Duodenal mucosa (tissue), 2 donors: ENCODE measurements at regions not wholly inside any gene's neighbourhood (a gene's known extent, or its start where the extent isn't known, plus 50 kb on each side); places are given as distances from the start of the nearest gene placed in this dataset.

ENCODE experiments used
- H3K27ac ChIP-seq: one replicate; pipeline ENCODE4 v1.7.0; 2013; ENCODE audit warnings: low read depth, low read length
- H3K27me3 ChIP-seq, 2 donors: one replicate each; pipeline ENCODE4 v1.7.0; 2013; ENCODE audit warnings: low read length in 2 of 2, control low read depth in 1 of 2; ENCODE audit not compliant: insufficient read depth in 2 of 2, control insufficient read depth in 1 of 2
- H3K36me3 ChIP-seq, 2 donors: one replicate each; pipeline ENCODE4 v1.7.0; 2013; ENCODE audit warnings: low read length in 2 of 2, control low read depth in 1 of 2; ENCODE audit not compliant: insufficient read depth in 2 of 2, control insufficient read depth in 1 of 2
- H3K4me1 ChIP-seq, 2 donors: one replicate each; pipeline ENCODE4 v1.7.0; 2013; ENCODE audit warnings: low read length in 2 of 2, control low read depth in 1 of 2; ENCODE audit not compliant: insufficient read depth in 2 of 2, control insufficient read depth in 1 of 2
- H3K4me3 ChIP-seq, 2 donors: one replicate each; pipeline ENCODE4 v1.7.0; 2013; ENCODE audit warnings: low read length in 2 of 2, low read depth in 1 of 2
- H3K9ac ChIP-seq, 2 donors: one replicate each; pipeline ENCODE4 v1.7.0; 2013; ENCODE audit warnings: low read length in 2 of 2, low read depth in 1 of 2
- H3K9me3 ChIP-seq, 2 donors: one replicate each; pipeline ENCODE4 v1.7.0; 2013; ENCODE audit warnings: low read length in 2 of 2, control low read depth in 1 of 2; ENCODE audit not compliant: control insufficient read depth in 1 of 2

DNA sequence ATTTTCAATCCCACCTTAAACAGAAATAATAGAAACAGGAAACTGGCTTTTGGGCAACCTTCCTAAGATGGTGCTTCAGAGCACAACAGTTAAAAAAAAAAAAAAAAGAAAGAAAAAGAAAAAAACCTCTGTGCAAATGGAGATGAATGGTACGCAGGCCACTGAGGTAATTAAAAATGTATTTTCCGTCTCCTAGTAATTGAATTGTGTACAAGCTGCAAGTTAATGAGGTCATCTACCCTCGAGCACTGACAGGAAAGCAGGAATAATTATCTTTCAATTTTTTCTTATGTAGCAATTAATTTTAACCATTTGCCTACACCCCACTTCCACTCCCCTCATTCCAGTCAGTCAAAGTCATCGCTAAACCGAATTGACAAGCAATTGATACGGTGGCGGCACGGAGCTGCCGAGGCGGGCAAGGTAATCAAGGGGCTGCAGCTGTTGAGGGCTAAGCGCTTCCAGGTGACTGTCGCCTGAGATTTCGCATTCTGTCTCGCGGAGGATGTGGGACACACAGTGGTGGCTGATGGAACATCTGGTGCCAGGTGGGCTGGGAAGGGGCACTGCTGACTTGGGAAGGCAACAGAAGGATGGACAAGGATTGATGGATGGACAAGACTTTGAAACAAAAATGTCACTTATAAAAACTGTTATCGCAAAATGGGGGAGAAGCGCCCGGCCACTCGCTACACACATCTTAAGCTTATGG, 109.4 kb downstream of the RCN1 start:
- Histone ChIP-seq H3K27me3 (peaks cover 0 to 5% of the 10 kb centered on the region in 2 donors), H3K36me3 (no peaks in the 10 kb centered on the region), H3K9ac (no peak overlapping the region), H3K9me3 (no peaks in the 10 kb centered on the region), H3K4me1 (no peaks in the 10 kb centered on the region), H3K27ac (no peak overlapping the region), H3K4me3 (no peak overlapping the region)

DNA sequence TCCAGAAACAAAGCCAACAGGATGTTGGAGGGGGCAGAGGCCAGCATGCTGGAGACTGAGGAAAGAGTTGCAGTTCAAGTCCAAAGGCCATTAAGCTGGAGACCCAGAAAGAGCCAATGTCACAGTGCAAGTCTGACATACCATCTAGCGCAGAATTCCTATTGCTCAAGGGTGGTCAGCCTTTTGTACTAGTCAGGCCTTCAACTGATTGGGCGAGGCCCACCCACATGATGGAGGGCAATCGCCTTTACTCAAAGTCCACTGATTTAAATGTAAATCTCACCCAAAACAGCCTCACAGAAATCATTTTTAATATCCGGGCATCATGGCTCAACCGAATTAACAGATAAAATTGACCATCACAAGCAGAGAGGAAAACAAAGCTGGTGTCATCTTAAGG, 113.9 kb downstream of the RCN1 start:
- Histone ChIP-seq H3K36me3 (no peaks in the 10 kb centered on the region), H3K27ac (no peak overlapping the region), H3K4me3 (no peak overlapping the region), H3K9me3 (no peaks in the 10 kb centered on the region), H3K9ac (no peak overlapping the region), H3K4me1 (no peaks in the 10 kb centered on the region), H3K27me3 (no peaks in the 10 kb centered on the region)

GRCh38 chr11:32210556-32210955, 119.7 kb downstream of the RCN1 start:
- no peaks in the 10 kb centered on the region for H3K27me3 ChIP-seq
- no peaks in the 10 kb centered on the region for H3K4me1 ChIP-seq
- no peaks in the 10 kb centered on the region for H3K9me3 ChIP-seq
- no peak overlapping the region for H3K27ac ChIP-seq
- H3K9ac ChIP-seq, result no peak overlapping the region
- no peak overlapping the region for H3K4me3 ChIP-seq
- H3K36me3 ChIP-seq, result no peaks in the 10 kb centered on the region

DNA sequence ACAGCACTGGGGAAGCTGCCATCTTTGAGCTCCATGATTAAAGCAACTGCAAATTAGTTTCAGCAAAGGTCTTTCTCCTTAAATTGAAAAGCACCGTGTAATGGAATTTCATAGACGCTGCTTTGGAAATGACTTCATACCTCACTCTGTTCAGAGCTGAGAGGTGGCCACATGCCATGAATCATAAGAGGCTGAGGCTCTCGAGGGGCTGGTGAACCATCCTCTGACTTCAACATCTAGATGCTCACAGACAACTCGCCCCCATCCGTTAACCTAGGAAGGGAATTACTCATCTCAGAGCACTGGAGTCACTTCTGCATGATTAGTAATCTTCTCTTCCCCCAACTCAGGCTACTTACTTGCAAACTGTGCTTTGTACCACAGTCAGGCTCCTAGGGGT, 122.3 kb downstream of the RCN1 start:
- Histone ChIP-seq H3K27ac (no peak overlapping the region), H3K4me1 (no peaks in the 10 kb centered on the region), H3K36me3 (no peaks in the 10 kb centered on the region)

DNA sequence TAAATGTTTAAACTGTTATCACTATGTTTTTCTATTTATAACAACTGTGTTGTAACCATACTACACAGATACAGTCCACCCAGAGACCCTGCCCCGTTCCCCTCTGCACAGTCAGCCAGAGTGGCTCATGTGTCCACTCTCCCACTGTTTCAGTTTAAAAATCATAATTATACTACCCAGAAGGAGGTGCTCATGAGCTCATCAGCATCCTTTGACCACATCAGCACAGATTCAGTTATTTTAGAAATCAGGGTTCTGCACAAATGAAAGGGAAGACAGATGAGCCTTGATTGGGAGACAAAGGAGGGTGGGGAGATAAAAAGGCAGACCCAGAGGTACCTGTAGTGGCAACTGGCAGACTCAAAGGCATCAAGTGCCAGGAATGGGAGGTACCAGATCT, 124.3 kb downstream of the RCN1 start:
- Histone ChIP-seq H3K27me3 (no peaks in the 10 kb centered on the region), H3K36me3 (no peaks in the 10 kb centered on the region), H3K9ac (no peak overlapping the region)

More for the DNA sequence above, 122.3 kb downstream of the RCN1 start:
- H3K4me3 ChIP-seq, result no peak overlapping the region
- no peak overlapping the region for H3K9ac ChIP-seq
- no peaks in the 10 kb centered on the region for H3K27me3 ChIP-seq
- H3K9me3 ChIP-seq, result no peaks in the 10 kb centered on the region

GRCh38 chr11:32216749-32217148, 125.9 kb downstream of the RCN1 start:
- Histone ChIP-seq H3K36me3 (no peaks in the 10 kb centered on the region), H3K27ac (no peak overlapping the region), H3K9ac (no peak overlapping the region), H3K4me3 (no peak overlapping the region), H3K9me3 (no peaks in the 10 kb centered on the region), H3K4me1 (no peaks in the 10 kb centered on the region), H3K27me3 (no peaks in the 10 kb centered on the region)

More for the DNA sequence above, 124.3 kb downstream of the RCN1 start:
- Histone ChIP-seq H3K9me3 (no peaks in the 10 kb centered on the region), H3K4me3 (no peak overlapping the region), H3K27ac (no peak overlapping the region), H3K4me1 (no peaks in the 10 kb centered on the region)

GRCh38 chr11:32219320-32219719, 128.4 kb downstream of the RCN1 start:
- Histone ChIP-seq H3K4me3 (no peak overlapping the region), H3K27ac (no peak overlapping the region), H3K9me3 (no peaks in the 10 kb centered on the region), H3K4me1 (no peaks in the 10 kb centered on the region), H3K36me3 (no peaks in the 10 kb centered on the region), H3K27me3 (no peaks in the 10 kb centered on the region), H3K9ac (no peak overlapping the region)

DNA sequence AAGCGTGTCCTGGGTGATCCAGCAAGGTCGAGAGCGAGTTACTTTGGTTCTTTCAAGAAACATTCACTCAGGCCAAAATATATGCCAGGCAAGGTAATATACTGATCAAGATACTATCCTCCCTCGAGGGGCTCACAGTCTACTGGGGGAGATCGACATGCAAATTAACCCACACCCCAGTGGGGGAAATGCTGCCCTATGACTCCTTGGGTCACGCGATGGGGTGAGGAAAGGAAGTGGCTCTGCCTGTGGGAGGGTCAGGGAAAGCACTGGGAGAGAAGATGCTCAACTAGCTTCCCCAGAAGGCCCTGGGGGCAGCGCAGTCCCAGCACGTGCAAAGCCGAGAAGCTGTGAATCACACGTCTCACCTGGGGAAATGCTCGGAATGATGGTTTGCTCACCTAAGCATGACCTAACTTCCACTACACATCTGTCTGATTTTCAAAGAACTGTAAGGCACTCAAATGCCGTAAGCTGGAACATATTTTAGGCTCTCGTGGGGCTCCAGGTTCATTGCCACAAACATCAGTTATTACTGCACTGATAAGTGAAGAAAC, 130.7 kb downstream of the RCN1 start:
- no peak overlapping the region for H3K4me3 ChIP-seq
- no peaks in the 10 kb centered on the region for H3K4me1 ChIP-seq
- H3K27me3 ChIP-seq, result no peaks in the 10 kb centered on the region
- H3K36me3 ChIP-seq, result no peaks in the 10 kb centered on the region
- no peaks in the 10 kb centered on the region for H3K9me3 ChIP-seq
- no peak overlapping the region for H3K27ac ChIP-seq
- no peak overlapping the region for H3K9ac ChIP-seq

DNA sequence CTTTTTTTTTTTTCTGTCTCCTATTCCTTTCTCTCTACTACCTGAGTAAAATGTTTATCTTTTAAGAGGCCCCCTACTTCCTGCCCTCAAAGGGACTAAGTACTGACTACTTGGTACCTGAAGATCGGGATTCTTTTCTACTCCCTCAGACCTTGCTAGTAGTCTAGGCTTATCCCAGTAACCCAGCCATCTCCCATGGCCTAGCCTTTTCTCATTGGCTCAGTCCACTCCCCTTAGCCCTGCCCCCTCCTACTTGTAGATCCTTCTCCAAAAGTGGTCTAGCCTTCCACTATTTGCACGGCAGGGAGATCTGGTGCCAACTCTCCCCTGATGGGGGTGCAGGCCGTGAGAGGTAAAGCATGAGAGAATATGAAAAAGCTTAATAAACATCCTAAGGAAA, 133.7 kb downstream of the RCN1 start:
- Histone ChIP-seq H3K27me3 (no peaks in the 10 kb centered on the region), H3K4me1 (no peaks in the 10 kb centered on the region)

DNA sequence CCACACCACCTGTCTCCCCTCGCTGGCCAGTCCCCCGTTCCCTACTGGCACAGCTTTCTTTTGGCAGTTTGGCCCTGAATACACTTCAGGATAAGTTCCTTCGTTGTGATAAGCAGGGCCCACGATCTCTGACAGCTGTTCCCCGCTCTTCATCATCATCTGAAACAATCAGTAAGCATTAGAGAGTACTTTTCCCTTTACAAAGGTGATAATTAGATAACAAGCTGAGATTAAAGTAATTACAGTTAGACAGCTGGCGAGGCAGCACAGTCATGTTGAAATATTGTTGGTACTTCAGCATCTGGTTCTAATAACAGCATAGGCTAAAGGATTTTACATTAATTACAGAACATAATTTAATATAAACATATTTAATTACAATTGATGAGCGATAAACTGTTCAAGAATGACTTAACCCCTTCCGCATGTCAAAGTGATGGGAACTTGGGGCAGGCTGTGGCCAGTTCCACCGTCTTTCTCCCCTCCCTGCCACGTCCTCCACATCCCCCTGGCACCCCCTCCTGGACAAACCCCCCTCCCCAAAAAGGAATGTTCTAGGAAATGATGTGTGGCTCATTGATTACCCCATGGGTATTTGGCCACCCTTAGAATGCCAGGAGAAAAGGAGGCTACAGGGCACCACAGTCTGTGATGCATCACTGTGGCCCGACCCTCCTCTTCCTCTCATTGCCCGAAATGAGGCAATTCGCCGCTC, 134.9 kb downstream of the RCN1 start:
- Histone ChIP-seq H3K4me1 (no peaks in the 10 kb centered on the region), H3K27me3 (no peaks in the 10 kb centered on the region), H3K4me3 (no peak overlapping the region), H3K27ac (no peak overlapping the region), H3K9me3 (no peaks in the 10 kb centered on the region), H3K9ac (no peak overlapping the region), H3K36me3 (no peaks in the 10 kb centered on the region)

More for the DNA sequence above, 133.7 kb downstream of the RCN1 start:
- Histone ChIP-seq H3K27ac (no peak overlapping the region), H3K36me3 (no peaks in the 10 kb centered on the region), H3K4me3 (no peak overlapping the region), H3K9me3 (no peaks in the 10 kb centered on the region), H3K9ac (no peak overlapping the region)
